Choroid plexus epithelial cell (primary cell): ENCODE measurements at regions not wholly inside any gene's neighbourhood (a gene's known extent, or its start where the extent isn't known, plus 50 kb on each side); places are given as distances from the start of the nearest gene placed in this dataset.

Experiments
- DNase-seq: peaks from one replicate; pipeline ENCODE4 v3.0.0-alpha.2; 2010; ENCODE audit warnings: low read depth
- H3K4me3 ChIP-seq: 2 replicates; pipeline ENCODE4 v1.5.1; 2011; ENCODE audit warnings: low read depth, mild to moderate bottlenecking, control low read depth, low read length, moderate library complexity
- CTCF ChIP-seq: conservative IDR thresholded peaks from 2 replicates; pipeline ENCODE4 v1.5.1; 2011; ENCODE audit warnings: low read depth, mild to moderate bottlenecking, control low read depth, inconsistent platforms, low read length, moderate library complexity

- DNase-seq, result no peak
- no peak for TF ChIP-seq CTCF
- H3K4me3 ChIP-seq, result no peak overlapping the region
Observed at GRCh38 chr13:21228738-21229137, 52.3 kb downstream of the MRPL57 start.

- H3K4me3 ChIP-seq, result no peak overlapping the region
- no peak for TF ChIP-seq CTCF
- no peak for DNase-seq
Observed at GRCh38 chr13:21229241-21230024, 53.0 kb downstream of the MRPL57 start.

GRCh38 chr13:21230516-21230915, 54.1 kb downstream of the MRPL57 start:
- H3K4me3 ChIP-seq, result no peak overlapping the region
- no peak for TF ChIP-seq CTCF
- no peak for DNase-seq

- no peak for TF ChIP-seq CTCF
- no peak overlapping the region for H3K4me3 ChIP-seq
- DNase-seq, result no peak
Observed at GRCh38 chr13:21231426-21231940, 55.0 kb downstream of the MRPL57 start.

GRCh38 chr13:21232196-21232595, 55.7 kb downstream of the MRPL57 start:
- no peak for TF ChIP-seq CTCF
- DNase-seq, result peak; percentile 15
- no peak overlapping the region for H3K4me3 ChIP-seq

GRCh38 chr13:21232599-21232998, 56.1 kb downstream of the MRPL57 start:
- no peak overlapping the region for H3K4me3 ChIP-seq
- no peak for DNase-seq
- no peak for TF ChIP-seq CTCF

- TF ChIP-seq CTCF, result no peak
- H3K4me3 ChIP-seq, result no peak overlapping the region
- no peak for DNase-seq
Observed at GRCh38 chr13:21233086-21233485, 56.6 kb downstream of the MRPL57 start.
